ENCODE measurements at regions not wholly inside any gene's neighbourhood (a gene's known extent, or its start where the extent isn't known, plus 50 kb on each side); places are given as distances from the start of the nearest gene placed in this dataset.

DNA sequence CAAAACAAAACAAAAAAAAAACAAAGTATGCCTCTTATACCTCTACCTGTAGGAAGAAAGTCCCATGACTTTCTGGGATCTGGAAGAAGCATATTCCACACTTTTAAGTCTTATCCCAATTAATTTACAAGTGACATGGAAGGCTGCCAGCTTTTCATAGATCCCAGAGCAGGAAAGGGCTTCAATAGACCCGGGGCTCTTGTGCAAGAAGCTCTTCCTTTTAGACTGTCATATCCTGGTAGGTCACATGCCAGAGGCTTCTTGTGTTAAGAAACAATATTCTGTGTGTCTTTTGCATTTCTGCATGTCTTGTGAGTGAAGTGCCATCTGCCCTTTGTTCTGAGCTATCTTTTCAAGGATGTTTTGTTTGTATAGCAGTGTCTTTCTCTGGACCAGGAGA is 84.4 kb upstream of the PHOX2B start:
- DNase-seq (ENCODE audit: extremely low spot score) = no peak
- ChIA-PET CTCF (interaction anchor here (0.6 kb wide), 1 partner anchor 563 kb away, joined by 5 read pairs; no protein-coding TSS in a partner anchor), POLR2A (no interaction called here)
- no peak for TF ChIP-seq CTBP1 (IDR thresholded peaks at IDR 0.05; ENCODE audit: borderline replicate concordance)

- TF ChIP-seq FOXA1 (IDR thresholded peaks at IDR 0.05) = no peak
- no peak for TF ChIP-seq FOXM1 (IDR thresholded peaks at IDR 0.05; ENCODE audit: borderline replicate concordance)
- TF ChIP-seq TARDBP (IDR thresholded peaks at IDR 0.05) = no peak
- TF ChIP-seq ZNF384 (IDR thresholded peaks at IDR 0.05) = no peak
- no peak for TF ChIP-seq L3MBTL2 (conservative IDR thresholded peaks at IDR 0.05)
- no peak for TF ChIP-seq PKNOX1 (IDR thresholded peaks at IDR 0.05)
- no peak for TF ChIP-seq ARNT (IDR thresholded peaks at IDR 0.05)
- no peak for TF ChIP-seq FOXK2 (IDR thresholded peaks at IDR 0.05)
- TF ChIP-seq SUZ12 (IDR thresholded peaks at IDR 0.05) = no peak
- TF ChIP-seq HDGF (IDR thresholded peaks at IDR 0.05; ENCODE audit: borderline replicate concordance) = no peak
- TF ChIP-seq LEF1 (IDR thresholded peaks at IDR 0.05; ENCODE audit: borderline replicate concordance) = no peak
- no peak for TF ChIP-seq NFRKB (IDR thresholded peaks at IDR 0.05)
- no peak for TF ChIP-seq SP1 (IDR thresholded peaks at IDR 0.05)
- TF ChIP-seq CTBP1 (IDR thresholded peaks at IDR 0.05; ENCODE audit: borderline replicate concordance) = no peak
- no peak for TF ChIP-seq BHLHE40 (IDR thresholded peaks at IDR 0.05; ENCODE audit: borderline replicate concordance)
- no peak for TF ChIP-seq ELF4 (IDR thresholded peaks at IDR 0.05)
- CTCF ChIA-PET = no interaction called here
Observed at GRCh38 chr4:41822325-41822724, 73.8 kb upstream of the PHOX2B start.

GRCh38 chr4:41820473-41820872 is 71.9 kb upstream of the PHOX2B start:
- no peak for DNase-seq (ENCODE audit: extremely low spot score)
- CTCF ChIA-PET = no interaction called here
- TF ChIP-seq L3MBTL2 (conservative IDR thresholded peaks at IDR 0.05) = no peak
- TF ChIP-seq CTBP1 (IDR thresholded peaks at IDR 0.05; ENCODE audit: borderline replicate concordance) = no peak
- no peak for TF ChIP-seq ARNT (IDR thresholded peaks at IDR 0.05)
- no peak for TF ChIP-seq ZNF384 (IDR thresholded peaks at IDR 0.05)
- no peak for TF ChIP-seq NFRKB (IDR thresholded peaks at IDR 0.05)
- TF ChIP-seq ELF4 (IDR thresholded peaks at IDR 0.05) = no peak
- TF ChIP-seq BHLHE40 (IDR thresholded peaks at IDR 0.05; ENCODE audit: borderline replicate concordance) = no peak
- no peak for TF ChIP-seq SUZ12 (IDR thresholded peaks at IDR 0.05)
- no peak for TF ChIP-seq SP1 (IDR thresholded peaks at IDR 0.05)
- no peak for TF ChIP-seq PKNOX1 (IDR thresholded peaks at IDR 0.05)
- no peak for TF ChIP-seq LEF1 (IDR thresholded peaks at IDR 0.05; ENCODE audit: borderline replicate concordance)
- no peak for TF ChIP-seq TARDBP (IDR thresholded peaks at IDR 0.05)
- no peak for TF ChIP-seq FOXA1 (IDR thresholded peaks at IDR 0.05)
- no peak for TF ChIP-seq FOXK2 (IDR thresholded peaks at IDR 0.05)
- TF ChIP-seq HDGF (IDR thresholded peaks at IDR 0.05; ENCODE audit: borderline replicate concordance) = no peak
- TF ChIP-seq FOXM1 (IDR thresholded peaks at IDR 0.05; ENCODE audit: borderline replicate concordance) = no peak
- POLR2A ChIA-PET = no interaction called here

More at GRCh38 chr4:41822325-41822724, 73.8 kb upstream of the PHOX2B start:
- POLR2A ChIA-PET = no interaction called here
- DNase-seq (ENCODE audit: extremely low spot score) = no peak

GRCh38 chr4:41819621-41820020 is 71.1 kb upstream of the PHOX2B start:
- ChIA-PET CTCF (no interaction called here), POLR2A (no interaction called here)
- no peak for DNase-seq (ENCODE audit: extremely low spot score)

DNA sequence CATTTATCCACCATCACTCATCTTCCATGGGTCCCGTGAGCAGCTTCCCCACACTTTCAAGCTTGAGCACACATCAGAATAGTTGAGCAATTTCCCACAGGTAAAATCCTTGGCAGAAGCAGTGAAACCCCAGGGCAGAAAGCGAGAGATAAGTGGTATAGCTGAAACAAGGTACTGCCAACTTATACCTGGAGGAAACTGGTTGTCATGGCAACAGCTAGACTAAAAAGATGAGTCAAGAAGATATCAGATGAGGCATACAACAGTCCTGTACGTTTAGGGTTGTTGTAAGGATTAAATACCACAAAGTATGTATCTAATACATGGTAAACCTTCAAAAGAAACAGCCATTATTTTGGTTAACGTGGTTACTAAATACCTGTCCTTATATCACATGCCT is 66.9 kb upstream of the PHOX2B start:
- DNase-seq (ENCODE audit: extremely low spot score) = no peak
- CTCF ChIA-PET = no interaction called here
- TF ChIP-seq FOXM1 (IDR thresholded peaks at IDR 0.05; ENCODE audit: borderline replicate concordance) (no peak), L3MBTL2 (conservative IDR thresholded peaks at IDR 0.05) (no peak), PKNOX1 (IDR thresholded peaks at IDR 0.05) (no peak), HDGF (IDR thresholded peaks at IDR 0.05; ENCODE audit: borderline replicate concordance) (no peak), FOXA1 (IDR thresholded peaks at IDR 0.05) (no peak), SP1 (IDR thresholded peaks at IDR 0.05) (no peak), ELF4 (IDR thresholded peaks at IDR 0.05) (no peak)
- POLR2A ChIA-PET = no interaction called here

More at GRCh38 chr4:41819621-41820020, 71.1 kb upstream of the PHOX2B start:
- TF ChIP-seq PKNOX1 (IDR thresholded peaks at IDR 0.05) = no peak
- TF ChIP-seq LEF1 (IDR thresholded peaks at IDR 0.05; ENCODE audit: borderline replicate concordance) = no peak
- TF ChIP-seq FOXA1 (IDR thresholded peaks at IDR 0.05) = no peak
- TF ChIP-seq TARDBP (IDR thresholded peaks at IDR 0.05) = no peak
- TF ChIP-seq NFRKB (IDR thresholded peaks at IDR 0.05) = no peak
- TF ChIP-seq L3MBTL2 (conservative IDR thresholded peaks at IDR 0.05) = no peak
- TF ChIP-seq FOXK2 (IDR thresholded peaks at IDR 0.05) = no peak
- no peak for TF ChIP-seq ZNF384 (IDR thresholded peaks at IDR 0.05)
- TF ChIP-seq FOXM1 (IDR thresholded peaks at IDR 0.05; ENCODE audit: borderline replicate concordance) = no peak
- no peak for TF ChIP-seq CTBP1 (IDR thresholded peaks at IDR 0.05; ENCODE audit: borderline replicate concordance)
- TF ChIP-seq ARNT (IDR thresholded peaks at IDR 0.05) = no peak
- no peak for TF ChIP-seq ELF4 (IDR thresholded peaks at IDR 0.05)
- TF ChIP-seq HDGF (IDR thresholded peaks at IDR 0.05; ENCODE audit: borderline replicate concordance) = no peak
- TF ChIP-seq BHLHE40 (IDR thresholded peaks at IDR 0.05; ENCODE audit: borderline replicate concordance) = no peak
- TF ChIP-seq SP1 (IDR thresholded peaks at IDR 0.05) = no peak
- TF ChIP-seq SUZ12 (IDR thresholded peaks at IDR 0.05) = no peak

DNA sequence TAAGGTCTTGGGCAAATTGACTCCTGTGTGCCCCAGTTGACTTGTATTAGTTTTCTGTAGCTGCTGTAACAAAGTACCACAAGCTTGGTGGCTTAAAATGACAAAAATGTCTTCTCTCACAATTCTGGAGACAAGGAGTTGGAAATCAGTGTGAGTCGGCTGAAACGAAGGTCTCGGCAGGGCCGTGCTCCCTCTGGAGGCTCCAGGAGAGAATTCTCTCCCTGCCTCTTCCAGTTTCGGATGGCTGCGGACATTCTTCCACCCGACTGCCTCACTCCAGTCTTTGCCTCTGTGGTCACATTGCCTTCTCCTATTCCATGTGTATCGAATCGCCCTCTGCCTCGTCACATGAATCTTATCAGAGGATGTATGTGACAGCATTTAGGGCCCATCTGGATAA is 66.0 kb upstream of the PHOX2B start:
- no peak for DNase-seq (ENCODE audit: extremely low spot score)
- CTCF ChIA-PET = interaction anchor here (0.6 kb wide), 1 partner anchor 30 kb away, joined by 3 read pairs; no protein-coding TSS in a partner anchor
- POLR2A ChIA-PET = no interaction called here
- TF ChIP-seq CTBP1 (IDR thresholded peaks at IDR 0.05; ENCODE audit: borderline replicate concordance) = no peak
- TF ChIP-seq ARNT (IDR thresholded peaks at IDR 0.05) = no peak
- TF ChIP-seq ZNF384 (IDR thresholded peaks at IDR 0.05) = no peak
